HL-60 (cell line): ENCODE measurements at regions not wholly inside any gene's neighbourhood (a gene's known extent, or its start where the extent isn't known, plus 50 kb on each side); places are given as distances from the start of the nearest gene placed in this dataset.

Experiments used
- DNase-seq, 2 experiments: peaks; one replicate each; pipeline ENCODE4 v3.0.0-alpha.2; 2010 to 2020; ENCODE audit warnings: low read depth in 1 of 2, low spot score in 1 of 2
- H3K27ac ChIP-seq: fragments of 250-450 bp; sonication (Bioruptor Pico); replicated peaks from 2 replicates; pipeline ENCODE4 v1.5.1; 2020; ENCODE audit warnings: mild to moderate bottlenecking, moderate library complexity
- H3K27me3 ChIP-seq: fragments of 250-450 bp; sonication (Bioruptor Pico); 2 replicates; pipeline ENCODE4 v1.5.1; 2021; ENCODE audit warnings: mild to moderate bottlenecking, moderate library complexity; ENCODE audit not compliant: insufficient read depth, poor library complexity, severe bottlenecking
- H3K4me3 ChIP-seq: replicated peaks from 2 replicates; pipeline ENCODE4 v1.5.1; 2011; ENCODE audit warnings: mild to moderate bottlenecking, control low read depth, low read length; ENCODE audit not compliant: insufficient read depth
- GABPA ChIP-seq: IDR thresholded peaks from 2 replicates; pipeline ENCODE4 v1.6.1; 2012; ENCODE audit warnings: low read depth
- POLR2AphosphoS5 ChIP-seq: IDR thresholded peaks from 2 replicates; pipeline ENCODE4 v1.6.1; 2012; ENCODE audit warnings: low read depth
- SPI1 ChIP-seq: IDR thresholded peaks from 2 replicates; pipeline ENCODE4 v1.6.1; 2012; ENCODE audit warnings: low read depth, mild to moderate bottlenecking, borderline replicate concordance
- TF ChIP-seq, protein P1 (sequence below): IDR thresholded peaks from one replicate; pipeline ENCODE4 v1.5.1; 2011; ENCODE audit warnings: low read length, control low read depth, inconsistent platforms; ENCODE audit not compliant: insufficient read depth
- TF ChIP-seq, protein P2 (sequence below): IDR thresholded peaks from 2 replicates; pipeline ENCODE4 v1.6.1; 2012; ENCODE audit warnings: low read depth; ENCODE audit not compliant: insufficient replicate concordance

DNA sequence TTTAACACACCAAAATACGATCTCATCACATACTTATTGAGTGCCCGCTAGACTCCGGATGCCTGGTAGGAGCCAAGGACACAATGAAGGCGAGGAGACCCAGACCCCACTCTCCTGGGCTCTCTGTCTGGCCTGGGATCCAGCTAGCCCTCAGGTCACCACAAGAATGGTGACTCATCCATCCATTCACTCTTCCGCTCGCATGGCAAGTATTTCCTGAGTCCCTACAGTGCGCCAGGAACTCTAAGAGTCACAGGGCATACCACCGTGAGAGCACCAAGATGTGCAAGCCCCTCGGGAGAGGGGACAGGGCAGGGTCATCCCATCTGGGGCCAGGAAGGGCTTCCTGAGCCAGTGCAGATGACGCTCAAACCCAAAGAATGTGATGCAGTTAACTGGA is 101.6 kb upstream of the PRR20G start:
- H3K27ac ChIP-seq, result no peak overlapping the region
- DNase-seq, result no peak
- TF ChIP-seq GABPA (no peak), POLR2AphosphoS5 (no peak), SPI1 (no peak)
- TF ChIP-seq, protein P1, sequence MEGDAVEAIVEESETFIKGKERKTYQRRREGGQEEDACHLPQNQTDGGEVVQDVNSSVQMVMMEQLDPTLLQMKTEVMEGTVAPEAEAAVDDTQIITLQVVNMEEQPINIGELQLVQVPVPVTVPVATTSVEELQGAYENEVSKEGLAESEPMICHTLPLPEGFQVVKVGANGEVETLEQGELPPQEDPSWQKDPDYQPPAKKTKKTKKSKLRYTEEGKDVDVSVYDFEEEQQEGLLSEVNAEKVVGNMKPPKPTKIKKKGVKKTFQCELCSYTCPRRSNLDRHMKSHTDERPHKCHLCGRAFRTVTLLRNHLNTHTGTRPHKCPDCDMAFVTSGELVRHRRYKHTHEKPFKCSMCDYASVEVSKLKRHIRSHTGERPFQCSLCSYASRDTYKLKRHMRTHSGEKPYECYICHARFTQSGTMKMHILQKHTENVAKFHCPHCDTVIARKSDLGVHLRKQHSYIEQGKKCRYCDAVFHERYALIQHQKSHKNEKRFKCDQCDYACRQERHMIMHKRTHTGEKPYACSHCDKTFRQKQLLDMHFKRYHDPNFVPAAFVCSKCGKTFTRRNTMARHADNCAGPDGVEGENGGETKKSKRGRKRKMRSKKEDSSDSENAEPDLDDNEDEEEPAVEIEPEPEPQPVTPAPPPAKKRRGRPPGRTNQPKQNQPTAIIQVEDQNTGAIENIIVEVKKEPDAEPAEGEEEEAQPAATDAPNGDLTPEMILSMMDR, result no peak
- TF ChIP-seq, protein P2, sequence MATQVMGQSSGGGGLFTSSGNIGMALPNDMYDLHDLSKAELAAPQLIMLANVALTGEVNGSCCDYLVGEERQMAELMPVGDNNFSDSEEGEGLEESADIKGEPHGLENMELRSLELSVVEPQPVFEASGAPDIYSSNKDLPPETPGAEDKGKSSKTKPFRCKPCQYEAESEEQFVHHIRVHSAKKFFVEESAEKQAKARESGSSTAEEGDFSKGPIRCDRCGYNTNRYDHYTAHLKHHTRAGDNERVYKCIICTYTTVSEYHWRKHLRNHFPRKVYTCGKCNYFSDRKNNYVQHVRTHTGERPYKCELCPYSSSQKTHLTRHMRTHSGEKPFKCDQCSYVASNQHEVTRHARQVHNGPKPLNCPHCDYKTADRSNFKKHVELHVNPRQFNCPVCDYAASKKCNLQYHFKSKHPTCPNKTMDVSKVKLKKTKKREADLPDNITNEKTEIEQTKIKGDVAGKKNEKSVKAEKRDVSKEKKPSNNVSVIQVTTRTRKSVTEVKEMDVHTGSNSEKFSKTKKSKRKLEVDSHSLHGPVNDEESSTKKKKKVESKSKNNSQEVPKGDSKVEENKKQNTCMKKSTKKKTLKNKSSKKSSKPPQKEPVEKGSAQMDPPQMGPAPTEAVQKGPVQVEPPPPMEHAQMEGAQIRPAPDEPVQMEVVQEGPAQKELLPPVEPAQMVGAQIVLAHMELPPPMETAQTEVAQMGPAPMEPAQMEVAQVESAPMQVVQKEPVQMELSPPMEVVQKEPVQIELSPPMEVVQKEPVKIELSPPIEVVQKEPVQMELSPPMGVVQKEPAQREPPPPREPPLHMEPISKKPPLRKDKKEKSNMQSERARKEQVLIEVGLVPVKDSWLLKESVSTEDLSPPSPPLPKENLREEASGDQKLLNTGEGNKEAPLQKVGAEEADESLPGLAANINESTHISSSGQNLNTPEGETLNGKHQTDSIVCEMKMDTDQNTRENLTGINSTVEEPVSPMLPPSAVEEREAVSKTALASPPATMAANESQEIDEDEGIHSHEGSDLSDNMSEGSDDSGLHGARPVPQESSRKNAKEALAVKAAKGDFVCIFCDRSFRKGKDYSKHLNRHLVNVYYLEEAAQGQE, result no peak
- no peaks in the 10 kb centered on the region for H3K27me3 ChIP-seq
- H3K4me3 ChIP-seq, result no peak overlapping the region

DNA sequence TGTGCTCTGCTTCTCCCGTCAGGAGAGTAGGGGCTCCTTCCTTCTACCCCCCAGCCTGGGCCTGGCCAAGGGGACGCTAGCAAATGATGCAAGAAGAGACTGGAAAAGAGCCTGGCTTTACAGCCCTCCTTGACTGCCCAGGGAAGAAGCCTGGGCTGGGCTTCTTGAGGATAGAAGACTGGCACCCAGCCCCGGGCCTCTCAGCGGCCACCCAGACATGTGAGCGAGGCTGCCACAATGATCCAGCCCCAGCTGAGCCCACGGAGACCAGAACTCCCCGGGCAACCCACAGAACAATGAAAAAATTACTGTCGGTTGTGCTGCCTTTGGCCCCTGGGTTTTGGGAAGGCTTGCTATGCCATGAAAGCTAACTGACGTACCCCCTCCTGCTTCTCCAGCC is 100.6 kb upstream of the PRR20G start:
- Histone ChIP-seq H3K4me3 (no peak overlapping the region), H3K27ac (no peak overlapping the region), H3K27me3 (no peaks in the 10 kb centered on the region)
- TF ChIP-seq, protein P2, result no peak
- TF ChIP-seq POLR2AphosphoS5, result no peak
- TF ChIP-seq, protein P1, result no peak
- TF ChIP-seq GABPA, result no peak
- no peak for TF ChIP-seq SPI1
- no peak for DNase-seq

- Histone ChIP-seq H3K27me3 (no peaks in the 10 kb centered on the region), H3K4me3 (no peak overlapping the region), H3K27ac (no peak overlapping the region)
- TF ChIP-seq, protein P2, result no peak
- no peak for TF ChIP-seq GABPA
- TF ChIP-seq, protein P1, result no peak
- no peak for TF ChIP-seq POLR2AphosphoS5
- no peak for TF ChIP-seq SPI1
- no peak for DNase-seq
Observed at GRCh38 chr3:127387556-127388153, 99.8 kb upstream of the PRR20G start.
